Thyroid gland (tissue), 4 donors: ENCODE measurements at regions not wholly inside any gene's neighbourhood (a gene's known extent, or its start where the extent isn't known, plus 50 kb on each side); places are given as distances from the start of the nearest gene placed in this dataset.

Experiments
- POLR2A ChIP-seq, 2 donors: fragments of 450-650 bp; IDR thresholded peaks; one replicate each; pipeline ENCODE4 v1.6.1; 2017; ENCODE audit warnings: antibody characterized with exemption in 2 of 2, mild to moderate bottlenecking in 2 of 2, moderate library complexity in 1 of 2
- TF ChIP-seq, protein P1 (sequence below), 6 experiments: fragments of 200-600 bp in 3 of 6; fragments of 450-650 bp in 3 of 6; sonication (generic) in 3 of 6; IDR thresholded peaks; one replicate each; pipeline ENCODE4 v1.5.1; 2016 to 2019; ENCODE audit warnings: antibody characterized with exemption in 6 of 6, mild to moderate bottlenecking in 2 of 6, inconsistent platforms in 1 of 6, moderate library complexity in 1 of 6

DNA sequence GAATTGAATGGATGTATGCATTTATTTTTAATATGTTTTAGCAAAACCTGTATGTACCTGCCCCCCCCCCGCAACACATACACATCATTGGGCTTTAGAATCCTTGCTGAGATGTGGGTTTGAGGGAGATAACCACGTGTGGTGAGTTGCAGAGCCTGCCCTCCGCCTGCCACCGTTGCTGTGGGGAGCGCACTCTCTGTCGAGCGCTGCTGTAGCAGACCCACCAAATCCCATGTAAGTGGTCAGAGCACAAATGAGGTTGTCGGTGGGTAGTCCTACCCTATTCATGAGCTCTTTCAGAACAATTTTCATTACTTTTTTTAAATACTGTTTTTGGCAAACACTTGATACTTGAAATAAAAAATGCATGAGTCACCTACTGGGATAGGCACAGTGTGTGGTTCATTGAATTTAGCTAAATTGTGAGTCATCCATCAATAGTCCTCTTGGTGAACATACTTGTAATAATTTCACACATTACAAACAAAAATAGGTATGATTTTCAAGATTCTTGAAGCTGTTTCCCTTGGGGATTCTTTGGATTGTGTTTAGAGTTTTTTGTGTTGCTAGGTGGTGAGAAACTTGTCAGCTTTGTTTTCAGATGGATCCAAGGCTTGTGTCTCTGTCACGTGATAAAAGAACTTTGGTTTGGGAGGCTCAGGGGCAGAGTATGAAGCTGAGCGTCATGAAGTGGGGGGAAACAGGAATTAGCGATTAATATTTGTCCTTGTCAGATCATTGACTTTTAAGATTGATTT lies 107.6 kb downstream of the PTCSC3 start:
- TF ChIP-seq, protein P1, sequence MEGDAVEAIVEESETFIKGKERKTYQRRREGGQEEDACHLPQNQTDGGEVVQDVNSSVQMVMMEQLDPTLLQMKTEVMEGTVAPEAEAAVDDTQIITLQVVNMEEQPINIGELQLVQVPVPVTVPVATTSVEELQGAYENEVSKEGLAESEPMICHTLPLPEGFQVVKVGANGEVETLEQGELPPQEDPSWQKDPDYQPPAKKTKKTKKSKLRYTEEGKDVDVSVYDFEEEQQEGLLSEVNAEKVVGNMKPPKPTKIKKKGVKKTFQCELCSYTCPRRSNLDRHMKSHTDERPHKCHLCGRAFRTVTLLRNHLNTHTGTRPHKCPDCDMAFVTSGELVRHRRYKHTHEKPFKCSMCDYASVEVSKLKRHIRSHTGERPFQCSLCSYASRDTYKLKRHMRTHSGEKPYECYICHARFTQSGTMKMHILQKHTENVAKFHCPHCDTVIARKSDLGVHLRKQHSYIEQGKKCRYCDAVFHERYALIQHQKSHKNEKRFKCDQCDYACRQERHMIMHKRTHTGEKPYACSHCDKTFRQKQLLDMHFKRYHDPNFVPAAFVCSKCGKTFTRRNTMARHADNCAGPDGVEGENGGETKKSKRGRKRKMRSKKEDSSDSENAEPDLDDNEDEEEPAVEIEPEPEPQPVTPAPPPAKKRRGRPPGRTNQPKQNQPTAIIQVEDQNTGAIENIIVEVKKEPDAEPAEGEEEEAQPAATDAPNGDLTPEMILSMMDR (IDR thresholded peaks at IDR 0.05) = no peak
- TF ChIP-seq POLR2A (IDR thresholded peaks at IDR 0.05) = no peak
